ENCODE measurements at regions not wholly inside any gene's neighbourhood (a gene's known extent, or its start where the extent isn't known, plus 50 kb on each side); places are given as distances from the start of the nearest gene placed in this dataset.

GRCh38 chr9:129354498-129354897 is 176.4 kb upstream of the IER5L start:
- Mint-ChIP-seq H3K27ac (peak overlapping the region; percentile 21 to 81), H3K36me3 (ENCODE audit: insufficient read depth) (no peaks in the 10 kb centered on the region), H3K4me3 (no peak overlapping the region), H3K27me3 (peaks cover 18 to 57% of the 10 kb centered on the region in 2 donors), H3K4me1 (ENCODE audit: low read depth in 2 of 2) (peaks cover 0 to 4% of the 10 kb centered on the region in 2 donors), H3K9me3 (no peaks in the 10 kb centered on the region)
- ATAC-seq (replicated peaks) = no peak
- no peak for DNase-seq

- H3K27me3 Mint-ChIP-seq = peaks cover 17 to 57% of the 10 kb centered on the region in 2 donors
- DNase-seq (no peak), ATAC-seq (replicated peaks) (no peak)
- H3K4me3 Mint-ChIP-seq = no peak overlapping the region
- H3K4me1 Mint-ChIP-seq (ENCODE audit: low read depth in 2 of 2) = no peaks in the 10 kb centered on the region
- no peaks in the 10 kb centered on the region for H3K9me3 Mint-ChIP-seq
- peak overlapping the region; percentile 21 to 81 for H3K27ac Mint-ChIP-seq
- no peaks in the 10 kb centered on the region for H3K36me3 Mint-ChIP-seq (ENCODE audit: insufficient read depth)
These were observed 175.8 kb upstream of the IER5L start for GRCh38 chr9:129353697-129354336.

- no peaks in the 10 kb centered on the region for H3K36me3 Mint-ChIP-seq (ENCODE audit: insufficient read depth)
- peaks cover 13 to 56% of the 10 kb centered on the region in 2 donors for H3K27me3 Mint-ChIP-seq
- ATAC-seq (replicated peaks) = no peak
- H3K27ac Mint-ChIP-seq = no peak overlapping the region
- DNase-seq = no peak
- H3K9me3 Mint-ChIP-seq = no peaks in the 10 kb centered on the region
- H3K4me1 Mint-ChIP-seq (ENCODE audit: low read depth in 2 of 2) = no peaks in the 10 kb centered on the region
- peak overlapping the region; percentile 4 to 54 for H3K4me3 Mint-ChIP-seq
These were observed 174.2 kb upstream of the IER5L start for GRCh38 chr9:129352146-129352865.

GRCh38 chr9:129351642-129352145 is 173.6 kb upstream of the IER5L start:
- no peaks in the 10 kb centered on the region for H3K4me1 Mint-ChIP-seq (ENCODE audit: low read depth in 2 of 2)
- no peak overlapping the region for H3K27ac Mint-ChIP-seq
- ATAC-seq (replicated peaks) = no peak
- H3K36me3 Mint-ChIP-seq (ENCODE audit: insufficient read depth) = no peaks in the 10 kb centered on the region
- peaks cover 13 to 53% of the 10 kb centered on the region in 2 donors for H3K27me3 Mint-ChIP-seq
- H3K4me3 Mint-ChIP-seq = peak overlapping the region; percentile 4 to 54
- H3K9me3 Mint-ChIP-seq = no peaks in the 10 kb centered on the region
- DNase-seq = no peak

- ATAC-seq (replicated peaks) = no peak
- Mint-ChIP-seq H3K36me3 (ENCODE audit: insufficient read depth) (no peaks in the 10 kb centered on the region), H3K4me1 (ENCODE audit: low read depth in 2 of 2) (peaks cover 0 to 4% of the 10 kb centered on the region in 2 donors), H3K27me3 (peaks cover 13 to 48% of the 10 kb centered on the region in 2 donors), H3K9me3 (no peaks in the 10 kb centered on the region), H3K27ac (no peak overlapping the region), H3K4me3 (no peak overlapping the region)
- DNase-seq = no peak
These were observed 173.1 kb upstream of the IER5L start for GRCh38 chr9:129351058-129351641.

GRCh38 chr9:129350143-129350935 is 172.3 kb upstream of the IER5L start:
- ATAC-seq (replicated peaks) = no peak
- Mint-ChIP-seq H3K27ac (no peak overlapping the region), H3K27me3 (peaks cover 13 to 41% of the 10 kb centered on the region in 2 donors), H3K4me1 (ENCODE audit: low read depth in 2 of 2) (peaks cover 0 to 4% of the 10 kb centered on the region in 2 donors), H3K4me3 (no peak overlapping the region), H3K9me3 (no peaks in the 10 kb centered on the region), H3K36me3 (ENCODE audit: insufficient read depth) (no peaks in the 10 kb centered on the region)
- no peak for DNase-seq

GRCh38 chr9:129349665-129349947 is 171.5 kb upstream of the IER5L start:
- Mint-ChIP-seq H3K27me3 (peaks cover 13 to 41% of the 10 kb centered on the region in 2 donors), H3K36me3 (ENCODE audit: insufficient read depth) (no peaks in the 10 kb centered on the region), H3K4me3 (no peak overlapping the region), H3K9me3 (no peaks in the 10 kb centered on the region), H3K27ac (no peak overlapping the region), H3K4me1 (ENCODE audit: low read depth in 2 of 2) (peaks cover 0 to 4% of the 10 kb centered on the region in 2 donors)
- ATAC-seq (replicated peaks) (no peak), DNase-seq (no peak)

- H3K9me3 Mint-ChIP-seq = no peaks in the 10 kb centered on the region
- H3K27me3 Mint-ChIP-seq = peaks cover 13 to 41% of the 10 kb centered on the region in 2 donors
- DNase-seq = no peak
- peaks cover 0 to 4% of the 10 kb centered on the region in 2 donors for H3K4me1 Mint-ChIP-seq (ENCODE audit: low read depth in 2 of 2)
- peak overlapping the region in 1 of 2 donors; percentile 67 for H3K27ac Mint-ChIP-seq
- no peak overlapping the region for H3K4me3 Mint-ChIP-seq
- H3K36me3 Mint-ChIP-seq (ENCODE audit: insufficient read depth) = no peaks in the 10 kb centered on the region
- no peak for ATAC-seq (replicated peaks)
These were observed 171.0 kb upstream of the IER5L start for GRCh38 chr9:129348890-129349664.

GRCh38 chr9:129347316-129348120 is 169.5 kb upstream of the IER5L start:
- H3K27ac Mint-ChIP-seq = no peak overlapping the region
- H3K27me3 Mint-ChIP-seq = peaks cover 8 to 32% of the 10 kb centered on the region in 2 donors
- no peaks in the 10 kb centered on the region for H3K9me3 Mint-ChIP-seq
- H3K4me3 Mint-ChIP-seq = no peak overlapping the region
- H3K4me1 Mint-ChIP-seq (ENCODE audit: low read depth in 2 of 2) = peaks cover 0 to 4% of the 10 kb centered on the region in 2 donors
- no peaks in the 10 kb centered on the region for H3K36me3 Mint-ChIP-seq (ENCODE audit: insufficient read depth)
- DNase-seq (no peak), ATAC-seq (replicated peaks) (no peak)

GRCh38 chr9:129346046-129346445 is 168.0 kb upstream of the IER5L start:
- H3K4me3 Mint-ChIP-seq = no peak overlapping the region
- ATAC-seq (replicated peaks) = no peak
- no peak for DNase-seq
- peaks cover 0 to 4% of the 10 kb centered on the region in 2 donors for H3K4me1 Mint-ChIP-seq (ENCODE audit: low read depth in 2 of 2)
- no peaks in the 10 kb centered on the region for H3K9me3 Mint-ChIP-seq
- H3K36me3 Mint-ChIP-seq (ENCODE audit: insufficient read depth) = no peaks in the 10 kb centered on the region
- H3K27me3 Mint-ChIP-seq = peaks cover 0 to 18% of the 10 kb centered on the region in 2 donors
- H3K27ac Mint-ChIP-seq = peak overlapping the region in 1 of 2 donors; percentile 71

GRCh38 chr9:129344641-129345495 is 166.8 kb upstream of the IER5L start:
- H3K27ac Mint-ChIP-seq = peak overlapping the region in 1 of 2 donors; percentile 71
- no peaks in the 10 kb centered on the region for H3K9me3 Mint-ChIP-seq
- H3K36me3 Mint-ChIP-seq (ENCODE audit: insufficient read depth) = no peaks in the 10 kb centered on the region
- no peak overlapping the region for H3K4me3 Mint-ChIP-seq
- no peak for DNase-seq
- H3K4me1 Mint-ChIP-seq (ENCODE audit: low read depth in 2 of 2) = peaks cover 0 to 4% of the 10 kb centered on the region in 2 donors
- ATAC-seq (replicated peaks) = no peak
- peaks cover 0 to 15% of the 10 kb centered on the region in 2 donors for H3K27me3 Mint-ChIP-seq
